GM12872 (cell line): ENCODE measurements at regions not wholly inside any gene's neighbourhood (a gene's known extent, or its start where the extent isn't known, plus 50 kb on each side); places are given as distances from the start of the nearest gene placed in this dataset.

Experiments
- CTCF ChIP-seq: IDR thresholded peaks from 3 replicates; pipeline ENCODE4 v1.5.1; 2011; ENCODE audit warnings: low read depth, mild to moderate bottlenecking, low read length, moderate library complexity; ENCODE audit not compliant: insufficient read depth

GRCh38 chr9:24731754-24732153 is 186.1 kb upstream of the IZUMO3 start:
- TF ChIP-seq CTCF: no peak

GRCh38 chr9:24721621-24722020 is 175.9 kb upstream of the IZUMO3 start:
- TF ChIP-seq CTCF: no peak

- TF ChIP-seq CTCF: no peak
These were observed 166.5 kb upstream of the IZUMO3 start for GRCh38 chr9:24712206-24712605.

- TF ChIP-seq CTCF: no peak
These were observed 163.1 kb upstream of the IZUMO3 start for GRCh38 chr9:24708814-24709213.

GRCh38 chr9:24698881-24699518 is 153.3 kb upstream of the IZUMO3 start:
- no peak for TF ChIP-seq CTCF

GRCh38 chr9:24672336-24672735 is 126.6 kb upstream of the IZUMO3 start:
- TF ChIP-seq CTCF: no peak

- TF ChIP-seq CTCF: no peak
These were observed 111.7 kb upstream of the IZUMO3 start for GRCh38 chr9:24657387-24657786.
